IPS-18c (cell line): ENCODE measurements at regions not wholly inside any gene's neighbourhood (a gene's known extent, or its start where the extent isn't known, plus 50 kb on each side); places are given as distances from the start of the nearest gene placed in this dataset.
A peak's percentile ranks its signal among the peaks of the same experiment; 100 is the strongest.

Source experiments
- H3K4me3 ChIP-seq: 2 replicates; pipeline ENCODE4 v1.7.0; 2013; ENCODE audit warnings: low read depth, mild to moderate bottlenecking, low read length, moderate library complexity; ENCODE audit not compliant: insufficient read depth
- H3K9me3 ChIP-seq: one replicate; pipeline ENCODE4 v1.6.1; 2013; ENCODE audit warnings: mild to moderate bottlenecking, low read length, moderate library complexity; ENCODE audit not compliant: control insufficient read depth, insufficient read depth

DNA sequence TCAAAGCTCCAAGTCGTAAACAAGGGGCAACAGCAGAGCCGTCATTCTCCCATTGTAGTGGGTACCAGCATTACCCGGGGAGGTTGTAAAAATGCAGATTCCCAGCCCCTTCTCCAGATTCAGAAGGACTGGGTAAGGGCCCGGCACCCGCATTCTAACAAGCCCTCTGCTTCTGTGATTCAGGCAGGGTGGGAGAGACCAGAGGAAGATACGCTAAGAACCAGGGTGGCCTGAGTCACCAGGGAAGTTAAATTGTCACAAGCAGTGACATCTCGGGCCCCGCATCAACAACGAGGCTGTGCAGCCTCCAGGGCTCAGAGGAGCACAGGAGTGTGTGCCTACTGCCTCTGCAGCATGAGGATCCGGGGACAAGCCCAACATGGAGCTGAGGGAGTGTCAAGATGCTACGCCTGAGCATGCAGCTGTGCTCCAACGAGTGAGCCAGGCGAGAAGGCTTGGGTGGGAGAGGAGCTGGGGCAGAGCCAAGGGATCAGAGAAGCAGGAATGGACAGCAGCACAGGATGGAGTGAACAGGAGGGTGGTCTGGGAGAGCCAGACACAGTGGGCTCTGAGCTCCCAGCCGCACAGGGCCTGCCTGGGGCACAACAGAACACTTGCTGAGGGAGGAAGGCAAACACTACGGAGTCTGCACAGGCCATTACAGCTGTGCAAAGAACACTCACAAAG, 68.5 kb downstream of the CPN2 start:
- H3K9me3 ChIP-seq, result peaks cover 2% of the 10 kb centered on the region
- H3K4me3 ChIP-seq, result no peak overlapping the region

DNA sequence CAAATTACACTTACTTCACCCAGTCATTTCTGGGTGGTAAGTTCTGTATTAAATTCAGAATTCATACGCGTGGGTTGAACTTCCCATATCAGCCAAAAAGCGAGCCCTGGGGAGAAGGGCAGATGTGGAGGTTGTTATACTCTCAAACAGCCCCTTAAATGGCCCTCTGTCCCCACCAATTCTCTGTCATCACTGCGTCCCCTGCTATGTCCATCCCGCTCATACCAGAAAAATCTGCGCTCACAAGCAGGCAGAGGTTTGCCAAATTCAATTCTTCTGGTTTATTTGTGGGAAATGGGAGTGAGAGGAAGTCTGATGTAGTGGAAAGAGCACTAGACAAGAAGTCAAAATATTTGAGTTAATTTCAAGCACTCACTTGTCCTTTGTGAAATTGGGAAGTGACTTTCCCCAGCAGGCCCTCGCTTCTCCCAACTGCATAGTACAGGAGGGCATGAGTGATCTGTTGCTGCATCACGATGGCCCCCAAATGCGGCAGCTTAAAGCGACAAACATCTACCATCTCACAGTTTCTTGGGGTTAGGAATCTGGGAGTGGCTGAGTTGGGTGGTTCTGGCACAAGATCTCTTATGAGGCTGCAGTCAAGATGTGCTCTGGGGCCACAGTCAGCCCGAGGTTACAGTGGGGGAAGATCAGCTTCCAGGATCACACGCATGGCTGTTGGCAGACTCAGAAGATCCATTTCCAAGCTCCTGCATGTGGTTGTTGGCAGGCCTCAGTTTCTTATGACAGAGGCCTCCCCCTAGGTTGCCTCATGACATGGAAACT, 67.7 kb downstream of the CPN2 start:
- Histone ChIP-seq H3K9me3 (peaks cover 2% of the 10 kb centered on the region), H3K4me3 (no peak overlapping the region)

DNA sequence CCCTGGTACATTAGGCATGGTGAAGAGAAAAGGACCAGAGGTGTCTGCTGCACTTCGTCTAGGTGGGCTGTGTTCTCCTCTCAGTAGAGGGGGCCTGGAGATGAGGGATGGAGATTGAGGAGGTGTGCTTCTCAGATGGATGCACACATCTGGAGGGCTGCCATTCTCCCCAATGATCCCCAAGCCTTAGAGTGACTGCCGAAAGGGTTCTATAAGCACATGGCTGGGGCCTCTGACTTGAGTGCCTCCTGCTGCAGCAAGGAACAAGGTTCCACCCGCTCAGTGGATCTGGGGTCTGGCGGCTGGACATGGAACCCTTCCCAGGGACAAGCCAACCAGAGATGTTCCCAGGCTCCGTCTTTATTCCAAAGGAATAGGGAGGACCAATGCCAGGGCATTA, 66.8 kb downstream of the CPN2 start:
- H3K9me3 ChIP-seq, result peaks cover under 1% of the 10 kb centered on the region
- H3K4me3 ChIP-seq, result no peak overlapping the region

DNA sequence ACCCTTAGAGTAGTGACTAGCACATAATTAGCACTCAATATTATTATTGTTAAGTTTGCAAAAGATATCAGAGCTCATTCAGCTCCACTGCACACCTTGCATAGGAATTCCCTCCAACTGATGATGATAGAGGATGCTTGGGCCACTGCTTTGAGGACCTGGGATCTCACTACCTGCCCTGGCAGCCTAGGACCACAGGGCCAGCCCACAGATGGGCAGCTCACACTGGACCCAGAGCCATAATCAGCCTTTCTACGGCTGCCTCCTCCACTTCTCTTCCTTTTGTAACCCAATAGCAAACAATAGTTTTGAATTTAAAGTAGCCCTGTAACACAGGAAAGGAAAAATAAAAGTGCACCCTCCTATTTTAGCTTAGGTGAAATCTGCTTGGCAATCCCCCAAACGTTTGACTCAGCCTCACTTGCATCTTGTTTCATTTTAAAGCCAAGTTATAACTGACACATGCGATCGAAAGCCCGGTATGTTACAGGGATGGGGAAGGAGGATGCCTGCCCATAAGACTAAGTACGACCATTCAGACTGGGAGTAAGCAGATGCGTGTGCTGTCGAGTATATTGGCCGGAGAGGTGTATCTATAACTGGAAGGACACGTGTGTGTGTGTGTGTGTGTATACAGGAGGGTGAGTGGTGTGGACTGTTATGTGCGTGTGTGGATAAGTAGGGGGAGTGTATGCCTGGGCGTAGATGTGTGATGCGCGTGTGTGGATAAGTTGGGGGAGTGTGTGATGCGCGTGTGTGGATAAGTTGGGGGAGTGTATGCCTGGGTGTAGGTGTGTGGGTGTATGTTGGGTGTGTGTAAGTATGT, 65.9 kb downstream of the CPN2 start:
- H3K9me3 ChIP-seq, result no peaks in the 10 kb centered on the region
- no peak overlapping the region; the same call in 1 of the 2 replicates for H3K4me3 ChIP-seq

DNA sequence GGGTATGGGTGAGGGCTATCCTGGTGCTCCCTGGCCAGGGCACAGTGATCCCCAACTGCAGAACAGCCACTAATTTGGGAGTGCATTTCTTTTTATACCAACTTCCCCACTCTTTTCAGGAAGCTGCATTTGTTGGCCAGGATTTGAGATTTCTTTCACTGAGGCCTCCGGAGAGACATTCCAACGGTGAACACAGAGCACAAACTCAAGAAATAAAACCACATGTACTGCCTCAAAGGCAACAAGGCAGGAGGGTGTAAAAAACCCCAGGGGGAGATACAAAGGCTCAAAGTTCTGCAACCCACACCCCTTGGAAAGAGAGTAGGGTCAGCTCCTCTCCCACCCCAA, 65.3 kb downstream of the CPN2 start:
- H3K4me3 ChIP-seq, result no peak overlapping the region; the same call in none of the 2 replicates
- H3K9me3 ChIP-seq, result no peaks in the 10 kb centered on the region

DNA sequence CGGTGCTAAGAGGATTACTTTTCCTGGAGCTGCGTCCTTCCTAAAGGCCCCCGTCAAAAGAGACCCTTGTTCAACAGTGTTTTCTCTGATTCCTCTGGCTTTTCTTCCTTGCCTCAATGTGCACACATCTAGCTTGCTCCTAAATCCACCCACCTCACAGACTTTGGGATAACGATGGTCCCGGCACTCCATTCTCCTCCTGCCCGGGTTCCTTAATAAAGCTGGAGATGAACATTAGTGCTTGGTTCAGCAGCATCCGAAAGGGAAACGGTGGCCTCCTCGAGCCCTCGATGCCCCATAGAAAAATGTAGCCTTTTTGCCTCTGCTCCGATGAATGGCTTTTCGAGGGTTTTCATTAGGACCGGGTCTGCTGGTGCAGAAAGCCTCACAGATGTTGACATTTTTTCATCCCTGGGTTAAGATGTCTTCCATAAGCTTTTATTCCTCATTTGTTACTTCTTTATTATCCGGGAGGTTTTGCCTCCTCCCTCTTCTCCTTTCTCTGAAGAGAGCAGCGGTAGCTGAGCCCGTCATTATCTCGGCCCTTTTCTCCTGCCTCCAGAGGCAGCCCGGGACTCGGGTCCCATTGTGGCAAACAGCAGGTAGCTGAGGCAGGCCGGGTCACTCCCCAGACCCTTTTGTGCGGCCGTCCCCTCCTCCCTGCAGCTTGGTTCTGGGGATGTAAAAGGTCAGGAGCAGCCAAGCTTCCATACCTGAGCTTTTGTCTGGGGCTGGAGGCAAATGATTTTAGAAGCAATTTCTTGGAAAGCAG, 64.6 kb downstream of the CPN2 start:
- peak overlapping the region; percentile 32; the same call in 1 of the 2 replicates for H3K4me3 ChIP-seq
- no peaks in the 10 kb centered on the region for H3K9me3 ChIP-seq

DNA sequence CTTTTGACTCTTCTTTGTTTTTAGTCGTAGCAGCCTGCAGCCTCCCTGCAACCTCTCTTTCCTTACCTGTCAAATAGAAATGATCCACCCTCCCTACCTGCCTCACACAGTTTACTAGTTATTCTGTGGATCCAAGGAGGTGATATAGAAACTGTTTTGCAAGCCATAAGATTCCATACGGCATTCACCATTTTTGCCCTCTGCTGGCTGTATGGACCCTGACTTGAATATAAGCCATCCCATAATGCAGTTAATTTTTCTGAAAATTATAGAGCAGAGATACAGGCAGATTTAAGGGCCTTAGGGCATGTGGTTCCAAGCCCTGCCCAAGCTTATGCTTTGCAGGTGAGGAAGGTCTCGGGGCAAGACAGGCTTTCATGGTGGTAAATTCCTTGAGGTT, 63.8 kb downstream of the CPN2 start:
- Histone ChIP-seq H3K9me3 (no peaks in the 10 kb centered on the region), H3K4me3 (no peak overlapping the region)

DNA sequence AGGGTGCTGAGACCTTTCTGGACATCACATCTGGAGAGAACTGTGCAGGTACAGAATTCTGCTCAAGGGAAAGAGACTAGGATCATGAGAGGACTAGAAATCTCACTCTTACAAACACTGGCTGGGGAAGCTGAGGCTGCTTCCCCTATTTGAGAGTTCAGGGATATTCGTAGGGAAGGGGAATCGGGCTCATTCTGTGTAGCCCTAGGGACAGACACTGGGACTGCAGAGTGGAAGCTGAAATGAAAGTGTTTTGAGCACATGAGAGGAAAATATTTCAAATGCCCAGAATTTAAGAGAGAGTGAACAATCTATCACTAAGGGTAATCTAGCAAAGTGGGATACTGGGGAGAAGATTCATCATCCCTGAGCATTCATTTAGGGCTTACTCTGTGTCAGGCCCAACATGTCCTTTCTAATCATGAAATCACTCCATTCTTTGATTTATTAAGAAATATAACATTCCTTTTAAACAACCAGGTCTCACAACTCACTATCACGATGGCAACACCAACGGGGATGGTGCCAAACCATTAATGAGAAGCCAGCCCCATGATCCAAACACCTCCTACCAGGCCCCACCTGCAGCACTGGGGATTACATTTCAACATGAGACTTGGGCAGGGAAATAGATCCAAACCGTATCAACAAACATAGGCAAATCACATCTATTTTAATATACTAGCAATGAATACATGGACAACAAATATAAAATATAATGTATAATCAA, 63.0 kb downstream of the CPN2 start:
- no peaks in the 10 kb centered on the region for H3K9me3 ChIP-seq
- no peak overlapping the region; the same call in 1 of the 2 replicates for H3K4me3 ChIP-seq
